ENCODE measurements at regions not wholly inside any gene's neighbourhood (a gene's known extent, or its start where the extent isn't known, plus 50 kb on each side); places are given as distances from the start of the nearest gene placed in this dataset.

- Histone ChIP-seq H3K4me3 (no peak overlapping the region), H3K4me1 (no peaks in the 10 kb centered on the region), H3K27me3 (peaks cover 28% of the 10 kb centered on the region), H3K36me3 (no peaks in the 10 kb centered on the region), H3K9me3 (peaks cover 0 to 13% (median 0%) of the 10 kb centered on the region in 3 donors), H3K27ac (no peak overlapping the region)
- ATAC-seq, result no peak
- TF ChIP-seq POLR2AphosphoS5 (IDR thresholded peaks at IDR 0.05) (no peak), POLR2A (IDR thresholded peaks at IDR 0.05) (no peak), CTCF (IDR thresholded peaks at IDR 0.05) (no peak), EP300 (IDR thresholded peaks at IDR 0.05) (no peak)
- 75 to 100% methylated on average over 2 of the region's 2 CpGs for whole genome bisulfite sequencing, 2 donors (ENCODE audit: low coverage in 1 of 2)
Observed at GRCh38 chr14:97697772-97698171, 900.6 kb downstream of the VRK1 start.

- Histone ChIP-seq H3K4me1 (no peaks in the 10 kb centered on the region), H3K27me3 (peaks cover 24% of the 10 kb centered on the region), H3K27ac (no peak overlapping the region), H3K36me3 (no peaks in the 10 kb centered on the region), H3K4me3 (no peak overlapping the region), H3K9me3 (peaks cover 0 to 13% (median 0%) of the 10 kb centered on the region in 3 donors)
- TF ChIP-seq POLR2A (IDR thresholded peaks at IDR 0.05) (no peak), EP300 (IDR thresholded peaks at IDR 0.05) (no peak), CTCF (IDR thresholded peaks at IDR 0.05) (no peak), POLR2AphosphoS5 (IDR thresholded peaks at IDR 0.05) (no peak)
- WGBS, 2 donors (ENCODE audit: low coverage in 1 of 2), result 78 to 90% methylated on average over 2 to 3 of the region's 3 CpGs
- no peak for ATAC-seq
Observed at GRCh38 chr14:97699026-97699425, 901.8 kb downstream of the VRK1 start.

- no peak overlapping the region for H3K27ac ChIP-seq
- WGBS, 2 donors (ENCODE audit: low coverage in 1 of 2), result 51 to 60% methylated on average over 10 to 11 of the region's 12 CpGs
- TF ChIP-seq POLR2AphosphoS5 (IDR thresholded peaks at IDR 0.05) (no peak), POLR2A (IDR thresholded peaks at IDR 0.05) (no peak), CTCF (IDR thresholded peaks at IDR 0.05) (no peak), EP300 (IDR thresholded peaks at IDR 0.05) (no peak)
- peaks cover 0 to 13% (median 0%) of the 10 kb centered on the region in 3 donors for H3K9me3 ChIP-seq
- H3K36me3 ChIP-seq, result no peaks in the 10 kb centered on the region
- H3K4me1 ChIP-seq, result no peaks in the 10 kb centered on the region
- no peak for ATAC-seq
- H3K27me3 ChIP-seq, result peaks cover 20% of the 10 kb centered on the region
- H3K4me3 ChIP-seq, result no peak overlapping the region
Observed at GRCh38 chr14:97703006-97703760, 906.0 kb downstream of the VRK1 start.

GRCh38 chr14:97704316-97704885 lies 907.2 kb downstream of the VRK1 start:
- H3K9me3 ChIP-seq, result peaks cover 0 to 4% (median 0%) of the 10 kb centered on the region in 3 donors
- no peak for ATAC-seq
- TF ChIP-seq POLR2A (IDR thresholded peaks at IDR 0.05) (no peak), EP300 (IDR thresholded peaks at IDR 0.05) (no peak), POLR2AphosphoS5 (IDR thresholded peaks at IDR 0.05) (no peak), CTCF (IDR thresholded peaks at IDR 0.05) (no peak)
- no peak overlapping the region for H3K27ac ChIP-seq
- no peaks in the 10 kb centered on the region for H3K4me1 ChIP-seq
- no peaks in the 10 kb centered on the region for H3K36me3 ChIP-seq
- no peak overlapping the region for H3K4me3 ChIP-seq
- H3K27me3 ChIP-seq, result peaks cover 19% of the 10 kb centered on the region
- WGBS, 2 donors (ENCODE audit: low coverage in 1 of 2), result 70 to 88% methylated on average over 1 of the region's 1 CpG

- Histone ChIP-seq H3K27me3 (peaks cover 15% of the 10 kb centered on the region), H3K9me3 (no peaks in the 10 kb centered on the region), H3K27ac (no peak overlapping the region), H3K36me3 (no peaks in the 10 kb centered on the region), H3K4me1 (no peaks in the 10 kb centered on the region), H3K4me3 (no peak overlapping the region)
- ATAC-seq, result no peak
- TF ChIP-seq POLR2AphosphoS5 (IDR thresholded peaks at IDR 0.05) (no peak), POLR2A (IDR thresholded peaks at IDR 0.05) (no peak), CTCF (IDR thresholded peaks at IDR 0.05) (no peak), EP300 (IDR thresholded peaks at IDR 0.05) (no peak)
- WGBS, 2 donors (ENCODE audit: low coverage in 1 of 2), result 28 to 40% methylated on average over 2 of the region's 2 CpGs
Observed at GRCh38 chr14:97705107-97705506, 907.9 kb downstream of the VRK1 start.
